Hematopoietic multipotent progenitor cell treated with erythropoietin and hydrocortisone succinate and interleukin-3 and kit ligand, for 4 days (in vitro differentiated cells): ENCODE measurements at regions not wholly inside any gene's neighbourhood (a gene's known extent, or its start where the extent isn't known, plus 50 kb on each side); places are given as distances from the start of the nearest gene placed in this dataset.

Source experiments
- DNase-seq: peaks from one replicate; pipeline ENCODE4 v3.0.0-alpha.2; 2015

DNA sequence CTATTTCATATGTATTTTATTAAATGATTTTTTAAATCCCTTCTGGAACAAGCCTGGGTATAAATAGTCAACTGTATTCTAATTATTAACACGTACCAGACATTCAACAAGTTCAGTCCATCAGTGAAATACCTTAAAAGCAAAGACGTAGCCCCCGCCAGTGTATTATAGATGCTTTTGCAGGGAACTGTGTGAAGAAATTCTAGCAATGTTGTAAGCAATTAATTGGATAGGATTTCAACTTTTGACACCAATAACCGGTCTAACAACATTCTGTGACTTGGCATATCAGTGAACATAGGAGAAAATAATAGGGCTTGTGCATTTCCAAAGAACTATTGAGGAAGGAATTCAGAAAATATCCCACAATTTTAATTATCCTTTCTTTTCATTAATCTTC, 67.2 kb upstream of the TGFBR2 start:
- no peak for DNase-seq

DNA sequence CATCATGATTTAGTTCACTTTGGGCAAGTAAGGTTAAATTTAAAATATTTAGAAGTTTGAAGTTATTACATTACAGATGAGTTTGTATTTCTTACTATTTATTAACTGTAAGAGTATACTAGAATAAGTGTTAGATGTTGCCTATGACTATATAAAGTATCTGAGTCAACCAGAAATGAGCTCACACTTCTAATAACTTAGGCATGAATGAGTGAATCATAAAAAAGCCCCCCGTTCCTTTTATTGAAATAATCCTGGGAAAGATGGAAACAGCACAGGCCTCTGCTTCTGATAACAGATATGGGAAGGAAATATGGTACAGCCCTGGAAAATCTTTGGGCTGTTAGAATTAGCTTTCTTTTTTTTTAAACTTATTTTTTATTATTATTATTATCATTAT, 66.6 kb upstream of the TGFBR2 start:
- DNase-seq = no peak

DNA sequence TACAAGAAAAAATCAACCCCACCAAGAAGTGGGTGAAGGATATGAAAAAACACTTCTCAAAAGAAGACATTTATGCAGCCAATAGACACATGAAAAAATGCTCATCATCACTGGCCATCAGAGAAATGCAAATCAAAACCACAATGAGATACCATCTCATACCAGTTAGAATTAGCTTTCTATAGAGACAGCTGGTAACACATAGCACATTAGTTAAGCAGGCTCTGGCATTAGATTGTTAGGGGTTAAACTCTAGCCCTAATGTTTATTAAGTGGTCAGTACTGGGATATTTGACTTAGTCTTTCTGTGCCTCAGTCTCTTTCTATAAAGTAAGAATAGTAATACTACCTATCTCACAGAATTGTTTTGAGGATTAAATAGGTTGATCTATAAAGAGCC, 65.2 kb upstream of the TGFBR2 start:
- peak; percentile 14 for DNase-seq

DNA sequence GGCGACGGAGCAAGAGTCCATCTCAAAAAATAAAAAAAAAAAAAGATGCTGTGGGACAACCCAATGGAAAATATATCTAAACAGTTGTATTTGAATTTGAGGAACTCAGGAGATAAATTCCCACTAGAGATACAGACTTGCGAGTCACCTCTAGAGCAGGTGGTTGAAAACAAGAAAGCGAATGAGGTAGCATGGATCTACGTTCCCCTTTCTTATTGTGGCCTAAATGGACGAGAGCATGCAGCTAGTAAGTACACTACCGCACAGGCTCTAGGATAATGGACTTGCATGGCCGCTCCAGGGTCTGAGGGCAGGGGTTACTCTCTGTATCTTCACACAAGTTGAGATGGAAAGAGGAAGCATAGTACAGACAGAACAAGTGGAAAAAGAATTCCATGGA, 63.5 kb upstream of the TGFBR2 start:
- DNase-seq = no peak

DNA sequence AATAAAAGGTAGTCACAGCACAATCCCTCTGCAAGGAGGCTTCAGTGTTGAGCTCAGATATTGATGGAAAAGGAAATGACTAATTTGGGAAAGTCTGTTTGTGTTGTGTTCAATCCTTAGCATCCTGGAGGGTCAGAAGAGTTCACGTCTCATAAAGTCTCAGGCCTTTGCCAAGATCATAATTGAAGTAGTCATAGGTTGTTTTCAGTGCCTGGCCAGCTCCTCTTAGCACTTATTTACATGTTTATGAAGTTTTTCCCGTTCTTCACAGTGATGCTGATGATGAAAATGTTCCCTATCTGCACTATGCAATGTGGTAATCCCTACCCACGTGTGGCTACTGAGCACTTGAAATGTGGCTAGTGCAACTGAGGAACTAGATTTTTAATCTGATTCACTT, 61.6 kb upstream of the TGFBR2 start:
- no peak for DNase-seq

DNA sequence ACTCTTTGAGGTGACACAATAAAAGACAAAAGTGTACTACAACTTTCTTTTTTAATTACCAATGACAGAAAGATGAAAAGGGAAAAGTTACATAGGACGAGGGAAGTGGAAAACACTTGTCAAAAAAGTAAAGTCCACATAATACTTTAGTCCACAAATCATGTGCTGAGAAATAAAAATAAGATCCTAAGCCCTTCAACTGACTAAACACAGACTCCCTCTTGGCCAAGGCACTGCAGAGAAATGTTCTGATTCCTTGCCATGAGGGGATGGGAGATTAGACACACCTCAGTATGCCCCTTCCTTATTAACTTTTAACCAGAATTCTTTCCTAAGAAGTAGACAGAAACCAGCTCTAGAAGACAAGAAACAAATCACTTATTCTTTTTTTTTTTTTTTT, 59.5 kb upstream of the TGFBR2 start:
- no peak for DNase-seq

GRCh38 chr3:30547716-30548115, 58.7 kb upstream of the TGFBR2 start:
- no peak for DNase-seq

GRCh38 chr3:30548600-30548999, 57.8 kb upstream of the TGFBR2 start:
- DNase-seq = peak; percentile 22

GRCh38 chr3:30549600-30549999, 56.8 kb upstream of the TGFBR2 start:
- no peak for DNase-seq

DNA sequence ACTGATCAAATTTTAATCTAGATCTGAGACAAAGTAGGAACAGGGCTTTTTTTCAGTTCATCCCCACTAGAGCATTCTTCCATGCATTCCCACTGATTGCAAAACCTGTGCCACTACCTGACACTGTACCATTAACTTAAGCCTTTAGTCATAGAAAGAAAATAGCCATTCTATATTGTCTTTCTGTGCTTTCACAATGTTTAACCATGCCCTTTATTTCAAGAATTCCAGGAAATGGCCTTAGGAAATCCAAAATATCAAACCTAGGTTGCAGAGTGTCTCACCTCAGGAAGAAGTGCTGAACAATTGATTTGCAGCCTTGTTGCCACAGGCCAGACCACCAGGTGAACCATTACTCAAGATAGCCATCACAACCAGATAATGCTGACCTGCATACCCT, 56.2 kb upstream of the TGFBR2 start:
- DNase-seq = no peak

DNA sequence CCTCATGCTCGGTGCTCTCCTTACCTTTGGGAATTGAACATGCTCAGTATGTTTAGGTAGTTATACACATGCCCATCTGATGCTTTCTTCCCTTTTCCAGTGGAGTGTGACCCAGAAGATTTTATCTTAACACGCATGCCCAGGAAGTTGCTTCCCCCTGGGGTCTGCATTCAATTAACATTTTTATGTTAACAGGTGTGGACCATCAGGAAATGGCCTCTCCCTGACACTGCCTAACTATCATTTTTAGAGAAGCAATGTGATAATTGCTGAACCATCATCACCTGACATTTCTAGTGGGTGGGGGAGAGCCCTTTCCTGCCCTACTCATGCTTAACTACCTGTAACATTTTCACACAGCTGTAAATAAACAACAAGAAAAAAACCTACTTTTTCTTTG, 55.1 kb upstream of the TGFBR2 start:
- no peak for DNase-seq

- no peak for DNase-seq
These were observed 54.5 kb upstream of the TGFBR2 start for GRCh38 chr3:30551927-30552326.

- DNase-seq = no peak
These were observed 52.6 kb upstream of the TGFBR2 start for GRCh38 chr3:30553641-30554316.

- no peak for DNase-seq
These were observed 52.1 kb upstream of the TGFBR2 start for GRCh38 chr3:30554317-30554690.

DNA sequence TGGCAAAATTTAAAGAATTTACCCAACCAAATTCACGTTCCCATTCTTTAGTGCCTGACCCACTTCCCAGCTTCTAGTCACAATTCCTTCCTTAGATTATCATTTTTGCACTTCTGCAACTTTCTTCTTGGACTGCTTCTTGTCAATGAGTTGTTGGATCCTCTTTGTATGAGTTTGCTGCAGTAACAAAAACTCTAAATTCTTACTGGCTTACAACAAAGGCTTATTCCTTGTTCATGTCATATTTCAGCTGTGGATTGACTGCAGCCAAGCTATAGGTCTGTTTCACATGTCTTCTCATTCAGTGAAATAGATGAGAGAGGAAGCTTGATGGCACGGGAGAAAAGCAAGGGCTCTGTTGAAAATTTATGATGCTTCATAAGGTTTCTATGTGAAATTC, 50.4 kb upstream of the TGFBR2 start:
- no peak for DNase-seq
